ENCODE measurements at regions not wholly inside any gene's neighbourhood (a gene's known extent, or its start where the extent isn't known, plus 50 kb on each side); places are given as distances from the start of the nearest gene placed in this dataset.

- ChIA-PET CTCF (no interaction called here), POLR2A (no interaction called here)
- no peak for TF ChIP-seq LEF1 (IDR thresholded peaks at IDR 0.05; ENCODE audit: borderline replicate concordance)
- no peak for TF ChIP-seq BHLHE40 (IDR thresholded peaks at IDR 0.05; ENCODE audit: borderline replicate concordance)
- TF ChIP-seq ARNT (IDR thresholded peaks at IDR 0.05), result no peak
- no peak for TF ChIP-seq TARDBP (IDR thresholded peaks at IDR 0.05)
- no peak for TF ChIP-seq NFRKB (IDR thresholded peaks at IDR 0.05)
- TF ChIP-seq ZNF384 (IDR thresholded peaks at IDR 0.05), result no peak
- no peak for TF ChIP-seq FOXA1 (IDR thresholded peaks at IDR 0.05)
- no peak for TF ChIP-seq HDGF (IDR thresholded peaks at IDR 0.05; ENCODE audit: borderline replicate concordance)
- TF ChIP-seq SP1 (IDR thresholded peaks at IDR 0.05), result no peak
- TF ChIP-seq FOXK2 (IDR thresholded peaks at IDR 0.05), result no peak
- TF ChIP-seq FOXM1 (IDR thresholded peaks at IDR 0.05; ENCODE audit: borderline replicate concordance), result no peak
- no peak for TF ChIP-seq CTBP1 (IDR thresholded peaks at IDR 0.05; ENCODE audit: borderline replicate concordance)
- TF ChIP-seq PKNOX1 (IDR thresholded peaks at IDR 0.05), result no peak
Measured at GRCh38 chr18:39481281-39481680, 1915.7 kb upstream of the CELF4 start.

GRCh38 chr18:39480494-39481195 lies 1915.0 kb upstream of the CELF4 start:
- POLR2A ChIA-PET, result no interaction called here
- DNase-seq (ENCODE audit: extremely low spot score), result no peak
- CTCF ChIA-PET, result no interaction called here
- TF ChIP-seq SUZ12 (IDR thresholded peaks at IDR 0.05) (no peak), FOXA1 (IDR thresholded peaks at IDR 0.05) (no peak), ARNT (IDR thresholded peaks at IDR 0.05) (no peak), BHLHE40 (IDR thresholded peaks at IDR 0.05; ENCODE audit: borderline replicate concordance) (no peak), PKNOX1 (IDR thresholded peaks at IDR 0.05) (no peak), TARDBP (IDR thresholded peaks at IDR 0.05) (no peak)

More at GRCh38 chr18:39481281-39481680, 1915.7 kb upstream of the CELF4 start:
- no peak for DNase-seq (ENCODE audit: extremely low spot score)

- POLR2A ChIA-PET, result no interaction called here
- CTCF ChIA-PET, result no interaction called here
- TF ChIP-seq ARNT (IDR thresholded peaks at IDR 0.05) (no peak), TARDBP (IDR thresholded peaks at IDR 0.05) (no peak), SP1 (IDR thresholded peaks at IDR 0.05) (no peak)
- no peak for DNase-seq (ENCODE audit: extremely low spot score)
Measured at GRCh38 chr18:39464006-39464405, 1898.4 kb upstream of the CELF4 start.

- CTCF ChIA-PET, result no interaction called here
- no peak for DNase-seq (ENCODE audit: extremely low spot score)
- TF ChIP-seq HDGF (IDR thresholded peaks at IDR 0.05; ENCODE audit: borderline replicate concordance), result no peak
- POLR2A ChIA-PET, result no interaction called here
Measured at GRCh38 chr18:39462436-39462835, 1896.8 kb upstream of the CELF4 start.

GRCh38 chr18:39460136-39460535 lies 1894.5 kb upstream of the CELF4 start:
- TF ChIP-seq L3MBTL2 (conservative IDR thresholded peaks at IDR 0.05), result no peak
- TF ChIP-seq FOXM1 (IDR thresholded peaks at IDR 0.05; ENCODE audit: borderline replicate concordance), result no peak
- no peak for TF ChIP-seq TARDBP (IDR thresholded peaks at IDR 0.05)
- TF ChIP-seq FOXA1 (IDR thresholded peaks at IDR 0.05), result no peak
- TF ChIP-seq SUZ12 (IDR thresholded peaks at IDR 0.05), result no peak
- TF ChIP-seq LEF1 (IDR thresholded peaks at IDR 0.05; ENCODE audit: borderline replicate concordance), result no peak
- no peak for TF ChIP-seq CTBP1 (IDR thresholded peaks at IDR 0.05; ENCODE audit: borderline replicate concordance)
- TF ChIP-seq SP1 (IDR thresholded peaks at IDR 0.05), result no peak
- no peak for DNase-seq (ENCODE audit: extremely low spot score)
- ChIA-PET POLR2A (no interaction called here), CTCF (no interaction called here)

GRCh38 chr18:39455285-39455684 lies 1889.7 kb upstream of the CELF4 start:
- ChIA-PET CTCF (no interaction called here), POLR2A (no interaction called here)
- DNase-seq (ENCODE audit: extremely low spot score), result no peak
- TF ChIP-seq FOXK2 (IDR thresholded peaks at IDR 0.05), result no peak
- TF ChIP-seq L3MBTL2 (conservative IDR thresholded peaks at IDR 0.05), result no peak
- no peak for TF ChIP-seq TARDBP (IDR thresholded peaks at IDR 0.05)
- TF ChIP-seq ELF4 (IDR thresholded peaks at IDR 0.05), result no peak
- no peak for TF ChIP-seq SUZ12 (IDR thresholded peaks at IDR 0.05)

- no peak for TF ChIP-seq FOXM1 (IDR thresholded peaks at IDR 0.05; ENCODE audit: borderline replicate concordance)
- no peak for TF ChIP-seq PKNOX1 (IDR thresholded peaks at IDR 0.05)
- no peak for TF ChIP-seq ELF4 (IDR thresholded peaks at IDR 0.05)
- ChIA-PET CTCF (no interaction called here), POLR2A (no interaction called here)
- no peak for DNase-seq (ENCODE audit: extremely low spot score)
Measured at GRCh38 chr18:39454866-39455265, 1889.3 kb upstream of the CELF4 start.

GRCh38 chr18:39453882-39454281 lies 1888.3 kb upstream of the CELF4 start:
- DNase-seq (ENCODE audit: extremely low spot score), result no peak
- CTCF ChIA-PET, result no interaction called here
- POLR2A ChIA-PET, result no interaction called here

More at GRCh38 chr18:39453882-39454281, 1888.3 kb upstream of the CELF4 start:
- no peak for TF ChIP-seq SP1 (IDR thresholded peaks at IDR 0.05)
- TF ChIP-seq FOXK2 (IDR thresholded peaks at IDR 0.05), result no peak
- TF ChIP-seq SUZ12 (IDR thresholded peaks at IDR 0.05), result no peak
- TF ChIP-seq L3MBTL2 (conservative IDR thresholded peaks at IDR 0.05), result no peak
- no peak for TF ChIP-seq HDGF (IDR thresholded peaks at IDR 0.05; ENCODE audit: borderline replicate concordance)
- no peak for TF ChIP-seq BHLHE40 (IDR thresholded peaks at IDR 0.05; ENCODE audit: borderline replicate concordance)
- TF ChIP-seq FOXA1 (IDR thresholded peaks at IDR 0.05), result no peak
- no peak for TF ChIP-seq PKNOX1 (IDR thresholded peaks at IDR 0.05)
- TF ChIP-seq ZNF384 (IDR thresholded peaks at IDR 0.05), result no peak
- no peak for TF ChIP-seq NFRKB (IDR thresholded peaks at IDR 0.05)
- TF ChIP-seq ELF4 (IDR thresholded peaks at IDR 0.05), result no peak
- TF ChIP-seq CTBP1 (IDR thresholded peaks at IDR 0.05; ENCODE audit: borderline replicate concordance), result no peak
- TF ChIP-seq FOXM1 (IDR thresholded peaks at IDR 0.05; ENCODE audit: borderline replicate concordance), result no peak
- no peak for TF ChIP-seq ARNT (IDR thresholded peaks at IDR 0.05)
- TF ChIP-seq TARDBP (IDR thresholded peaks at IDR 0.05), result no peak
- TF ChIP-seq LEF1 (IDR thresholded peaks at IDR 0.05; ENCODE audit: borderline replicate concordance), result no peak

Measured in HEK293T (cell line).